Keratinocyte (primary cell): ENCODE measurements at regions not wholly inside any gene's neighbourhood (a gene's known extent, or its start where the extent isn't known, plus 50 kb on each side); places are given as distances from the start of the nearest gene placed in this dataset.

Source experiments
- DNase-seq: peaks from one replicate; pipeline ENCODE4 v3.0.0-alpha.2; 2011; ENCODE audit warnings: low read depth, missing footprints, low spot score
- FAIRE-seq: peaks from 2 replicates; lab custom pipeline; 2011; peaks lifted over from hg19 to GRCh38; lab: Jason Lieb, UNC
- H2AFZ ChIP-seq: 2 replicates; pipeline ENCODE4 v1.6.0; 2012; ENCODE audit warnings: low read length, control low read depth, inconsistent platforms; ENCODE audit not compliant: control insufficient read depth
- H3K27ac ChIP-seq: 2 replicates; pipeline ENCODE4 v1.5.1; 2011; ENCODE audit warnings: low read length; ENCODE audit not compliant: control insufficient read depth, insufficient read depth
- H3K27me3 ChIP-seq: 3 replicates; pipeline ENCODE4 v1.6.0; 2011; ENCODE audit warnings: low read length; ENCODE audit not compliant: control insufficient read depth, insufficient read depth; ENCODE audit errors: extremely low read depth
- H3K36me3 ChIP-seq, 2 experiments: 2 replicates in 1 of 2; 3 replicates in 1 of 2; pipeline ENCODE4 v1.5.1; 2011; ENCODE audit warnings: low read length in 2 of 2, mild to moderate bottlenecking in 1 of 2; ENCODE audit not compliant: control insufficient read depth in 2 of 2, insufficient read depth in 2 of 2; ENCODE audit errors: extremely low read depth in 1 of 2
- H3K4me1 ChIP-seq: 3 replicates; pipeline ENCODE4 v1.5.1; 2011; ENCODE audit warnings: low read length; ENCODE audit not compliant: control insufficient read depth, insufficient read depth; ENCODE audit errors: extremely low read depth
- H3K4me2 ChIP-seq: 3 replicates; pipeline ENCODE4 v1.6.0; 2011; ENCODE audit warnings: low read depth, low read length; ENCODE audit not compliant: control insufficient read depth, insufficient read depth; ENCODE audit errors: extremely low read depth
- H3K4me3 ChIP-seq, 3 experiments: fragments of 200-600 bp in 1 of 3; sonication (generic) in 1 of 3; 2 replicates in 2 of 3; 3 replicates in 1 of 3; pipeline ENCODE4 v1.5.1; 2011 to 2016; ENCODE audit warnings: low read length in 3 of 3, mild to moderate bottlenecking in 3 of 3, control low read depth in 2 of 3, inconsistent platforms in 1 of 3, low read depth in 1 of 3, mixed read lengths in 1 of 3, mixed run types in 1 of 3, moderate library complexity in 1 of 3; ENCODE audit not compliant: control insufficient read depth in 2 of 3, insufficient read depth in 2 of 3; ENCODE audit errors: extremely low read depth in 1 of 3
- H3K79me2 ChIP-seq: 2 replicates; pipeline ENCODE4 v1.6.0; 2012; ENCODE audit warnings: low read length; ENCODE audit not compliant: control insufficient read depth, insufficient read depth
- H3K9ac ChIP-seq: 3 replicates; pipeline ENCODE4 v1.6.0; 2011; ENCODE audit warnings: low read length; ENCODE audit not compliant: control insufficient read depth, insufficient read depth; ENCODE audit errors: extremely low read depth
- H3K9me1 ChIP-seq: 3 replicates; pipeline ENCODE4 v1.6.0; 2011; ENCODE audit warnings: low read length; ENCODE audit not compliant: control insufficient read depth, insufficient read depth; ENCODE audit errors: extremely low read depth
- H3K9me3 ChIP-seq: 2 replicates; pipeline ENCODE4 v1.5.1; 2012; ENCODE audit warnings: low read depth, low read length; ENCODE audit not compliant: control insufficient read depth
- H4K20me1 ChIP-seq: 3 replicates; pipeline ENCODE4 v1.6.0; 2011; ENCODE audit warnings: low read length; ENCODE audit not compliant: control insufficient read depth, insufficient read depth; ENCODE audit errors: extremely low read depth
- EZH2 ChIP-seq: IDR thresholded peaks from one replicate; pipeline ENCODE4 v1.6.1; 2012; ENCODE audit warnings: inconsistent platforms, mild to moderate bottlenecking, low read length, moderate library complexity
- dilution Hi-C: fragments of 300-500 bp; cut with MboI; formaldehyde crosslinking; loops from one replicate; pipeline ENCODE4 v1.7.0; 2020; ENCODE audit warnings: low sequenced_read_pairs; ENCODE audit not compliant: extremely low pct_ligation_motif_present
- TF ChIP-seq, protein P1 (sequence below), 3 experiments: IDR thresholded peaks in 1 of 3; conservative IDR thresholded peaks in 1 of 3; optimal IDR thresholded peaks in 1 of 3; 2 replicates in 2 of 3; 3 replicates in 1 of 3; pipeline versions ENCODE3 to v1.5.1; 2011; ENCODE audit warnings: low read length in 3 of 3, mild to moderate bottlenecking in 3 of 3, moderate library complexity in 2 of 3, control low read depth in 1 of 3, inconsistent platforms in 1 of 3; ENCODE audit not compliant: insufficient read depth in 2 of 3; ENCODE audit errors: extremely low read depth in 1 of 3

GRCh38 chr4:35229021-35229420 lies 1015.3 kb downstream of the ARAP2 start:
- no peaks in the 10 kb centered on the region for H3K9me1 ChIP-seq
- no peaks in the 10 kb centered on the region for H3K27me3 ChIP-seq
- H3K79me2 ChIP-seq, result no peaks in the 10 kb centered on the region
- DNase-seq (no peak), FAIRE-seq (no peak)
- TF ChIP-seq EZH2, result no peak
- TF ChIP-seq, protein P1, sequence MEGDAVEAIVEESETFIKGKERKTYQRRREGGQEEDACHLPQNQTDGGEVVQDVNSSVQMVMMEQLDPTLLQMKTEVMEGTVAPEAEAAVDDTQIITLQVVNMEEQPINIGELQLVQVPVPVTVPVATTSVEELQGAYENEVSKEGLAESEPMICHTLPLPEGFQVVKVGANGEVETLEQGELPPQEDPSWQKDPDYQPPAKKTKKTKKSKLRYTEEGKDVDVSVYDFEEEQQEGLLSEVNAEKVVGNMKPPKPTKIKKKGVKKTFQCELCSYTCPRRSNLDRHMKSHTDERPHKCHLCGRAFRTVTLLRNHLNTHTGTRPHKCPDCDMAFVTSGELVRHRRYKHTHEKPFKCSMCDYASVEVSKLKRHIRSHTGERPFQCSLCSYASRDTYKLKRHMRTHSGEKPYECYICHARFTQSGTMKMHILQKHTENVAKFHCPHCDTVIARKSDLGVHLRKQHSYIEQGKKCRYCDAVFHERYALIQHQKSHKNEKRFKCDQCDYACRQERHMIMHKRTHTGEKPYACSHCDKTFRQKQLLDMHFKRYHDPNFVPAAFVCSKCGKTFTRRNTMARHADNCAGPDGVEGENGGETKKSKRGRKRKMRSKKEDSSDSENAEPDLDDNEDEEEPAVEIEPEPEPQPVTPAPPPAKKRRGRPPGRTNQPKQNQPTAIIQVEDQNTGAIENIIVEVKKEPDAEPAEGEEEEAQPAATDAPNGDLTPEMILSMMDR (optimal IDR thresholded peaks at IDR 0.05 in 1 of 3, IDR thresholded peaks at IDR 0.05 in 1 of 3, conservative IDR thresholded peaks at IDR 0.05 in 1 of 3; ENCODE audit: extremely low read depth in 1 of 3, insufficient read depth in 2 of 3, low read length in 3 of 3), result no peak
- no peak overlapping the region for H3K4me2 ChIP-seq
- no peak overlapping the region for H3K9ac ChIP-seq
- dilution Hi-C loops, result no loop called here
- no peak overlapping the region for H3K27ac ChIP-seq
- H3K36me3 ChIP-seq, result no peaks in the 10 kb centered on the region
- H3K4me1 ChIP-seq, result no peaks in the 10 kb centered on the region
- no peak overlapping the region for H3K4me3 ChIP-seq
- H3K9me3 ChIP-seq, result no peaks in the 10 kb centered on the region
- no peak overlapping the region for H2AFZ ChIP-seq
- H4K20me1 ChIP-seq, result no peaks in the 10 kb centered on the region

- Histone ChIP-seq H3K36me3 (no peaks in the 10 kb centered on the region), H3K4me3 (no peak overlapping the region), H3K9me1 (no peaks in the 10 kb centered on the region), H4K20me1 (no peaks in the 10 kb centered on the region), H3K4me1 (no peaks in the 10 kb centered on the region), H3K27me3 (no peaks in the 10 kb centered on the region), H3K9ac (no peak overlapping the region), H2AFZ (no peak overlapping the region), H3K27ac (no peak overlapping the region), H3K9me3 (no peaks in the 10 kb centered on the region), H3K4me2 (no peak overlapping the region), H3K79me2 (no peaks in the 10 kb centered on the region)
- FAIRE-seq, result no peak
- no peak for DNase-seq
- TF ChIP-seq EZH2, result no peak
- TF ChIP-seq, protein P1 (optimal IDR thresholded peaks at IDR 0.05 in 1 of 3, IDR thresholded peaks at IDR 0.05 in 1 of 3, conservative IDR thresholded peaks at IDR 0.05 in 1 of 3; ENCODE audit: extremely low read depth in 1 of 3, insufficient read depth in 2 of 3, low read length in 3 of 3), result no peak
- dilution Hi-C loops, result no loop called here
These were observed 1006.4 kb downstream of the ARAP2 start for GRCh38 chr4:35237924-35238323.
